ENCODE measurements at regions not wholly inside any gene's neighbourhood (a gene's known extent, or its start where the extent isn't known, plus 50 kb on each side); places are given as distances from the start of the nearest gene placed in this dataset.

- in situ Hi-C loops (cut with MboI; ENCODE audit: low sequenced_read_pairs in 4 of 4) (no loop called here), intact Hi-C loops (cut with DNase I; ENCODE audit: low total_unique reads) (loop anchor here (5.0 kb wide), 1 partner anchor 74 kb away; no protein-coding TSS in a partner anchor)
- Histone ChIP-seq H3K4me3 (no peak overlapping the region), H3K27ac (peak overlapping the region; percentile 12 to 55 (median 43)), H3K4me1 (peaks cover 0 to 6% of the 10 kb centered on the region in 2 donors), H3K36me3 (no peaks in the 10 kb centered on the region), H3K27me3 (no peaks in the 10 kb centered on the region), H3K9me3 (no peaks in the 10 kb centered on the region)
- DNase-seq, result peak in 1 of 2 donors; percentile 29
- peak in 1 of 2 donors; percentile 24 for ATAC-seq
- TF ChIP-seq CTCF (IDR thresholded peaks at IDR 0.05 in 4 of 5, conservative IDR thresholded peaks at IDR 0.05 in 1 of 5) (no peak), POLR2A (IDR thresholded peaks at IDR 0.05) (no peak)
Observed at GRCh38 chr9:75451505-75451904, 363.2 kb downstream of the OSTF1 start.

- intact Hi-C loops (cut with DNase I; ENCODE audit: low total_unique reads) (loop anchor here (5.0 kb wide), 1 partner anchor 75 kb away; no protein-coding TSS in a partner anchor), in situ Hi-C loops (cut with MboI; ENCODE audit: low sequenced_read_pairs in 4 of 4) (no loop called here)
- H3K36me3 ChIP-seq, result no peaks in the 10 kb centered on the region
- H3K27me3 ChIP-seq, result no peaks in the 10 kb centered on the region
- H3K4me3 ChIP-seq, result no peak overlapping the region
- TF ChIP-seq POLR2A (IDR thresholded peaks at IDR 0.05), result no peak
- no peak for TF ChIP-seq CTCF (IDR thresholded peaks at IDR 0.05 in 4 of 5, conservative IDR thresholded peaks at IDR 0.05 in 1 of 5)
- H3K4me1 ChIP-seq, result peaks cover 0 to 9% of the 10 kb centered on the region in 2 donors
- no peaks in the 10 kb centered on the region for H3K9me3 ChIP-seq
- ATAC-seq (peak; percentile 43 to 49), DNase-seq (no peak)
- peak overlapping the region in 3 of 4 donors; percentile 38 to 55 (median 52) for H3K27ac ChIP-seq
Observed at GRCh38 chr9:75452512-75452911, 364.2 kb downstream of the OSTF1 start.

DNA sequence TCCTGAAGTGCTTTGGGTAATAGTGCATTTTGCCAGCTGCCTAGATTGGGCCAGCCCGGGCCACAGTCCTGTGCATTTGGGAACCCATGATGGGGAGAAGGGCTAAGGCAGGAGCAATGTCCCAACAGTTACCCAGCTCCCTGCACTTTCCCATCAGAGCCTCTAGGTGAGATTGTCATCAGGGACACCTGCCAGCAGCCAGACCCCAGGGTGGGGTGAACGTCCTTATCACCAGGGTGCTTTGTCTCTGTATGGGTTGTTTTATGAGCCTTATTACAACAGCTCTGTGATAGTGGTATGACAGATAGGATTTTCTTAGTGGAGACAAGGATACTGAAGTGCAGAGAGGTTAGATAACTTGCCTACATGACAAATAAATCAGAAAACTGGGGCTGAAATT is 365.7 kb downstream of the OSTF1 start:
- Histone ChIP-seq H3K9me3 (no peaks in the 10 kb centered on the region), H3K36me3 (no peaks in the 10 kb centered on the region), H3K4me3 (no peak overlapping the region), H3K4me1 (peaks cover 0 to 9% of the 10 kb centered on the region in 2 donors), H3K27me3 (no peaks in the 10 kb centered on the region), H3K27ac (peak overlapping the region in 3 of 4 donors; percentile 30 to 59 (median 57))
- intact Hi-C loops (cut with DNase I; ENCODE audit: low total_unique reads) (loop anchor here (5.0 kb wide), 1 partner anchor 77 kb away; no protein-coding TSS in a partner anchor), in situ Hi-C loops (cut with MboI; ENCODE audit: low sequenced_read_pairs in 4 of 4) (no loop called here)
- ATAC-seq, result no peak
- no peak for TF ChIP-seq CTCF (IDR thresholded peaks at IDR 0.05 in 4 of 5, conservative IDR thresholded peaks at IDR 0.05 in 1 of 5)
- TF ChIP-seq POLR2A (IDR thresholded peaks at IDR 0.05), result no peak
- no peak for DNase-seq

DNA sequence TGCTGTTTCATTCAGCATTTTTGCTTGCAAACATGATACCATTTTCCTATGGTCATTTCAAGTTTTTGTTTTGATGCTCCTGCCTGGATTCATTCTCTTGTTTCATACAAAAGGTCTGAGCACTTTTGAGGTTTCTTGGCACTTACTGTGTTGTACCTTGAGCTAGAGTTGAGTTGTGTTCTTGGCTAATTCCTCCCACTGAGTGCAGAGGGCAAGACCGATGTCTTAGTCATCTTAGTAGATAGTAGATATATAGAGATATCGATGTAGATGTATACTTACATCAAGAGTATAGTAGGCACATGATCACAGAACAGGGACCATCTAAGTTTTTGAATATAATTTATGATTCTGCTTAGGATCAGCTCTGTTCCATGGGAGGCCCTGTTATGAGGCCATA is 366.6 kb downstream of the OSTF1 start:
- peak overlapping the region; percentile 41 to 59 (median 52) for H3K27ac ChIP-seq
- in situ Hi-C loops (cut with MboI; ENCODE audit: low sequenced_read_pairs in 4 of 4), result no loop called here
- H3K4me3 ChIP-seq, result no peak overlapping the region
- H3K4me1 ChIP-seq, result peaks cover 0 to 9% of the 10 kb centered on the region in 2 donors
- ATAC-seq (no peak), DNase-seq (no peak)
- H3K9me3 ChIP-seq, result no peaks in the 10 kb centered on the region
- intact Hi-C loops (cut with DNase I; ENCODE audit: low total_unique reads), result loop anchor here (5.0 kb wide), 1 partner anchor 78 kb away; no protein-coding TSS in a partner anchor
- no peaks in the 10 kb centered on the region for H3K27me3 ChIP-seq
- TF ChIP-seq POLR2A (IDR thresholded peaks at IDR 0.05) (no peak), CTCF (IDR thresholded peaks at IDR 0.05 in 4 of 5, conservative IDR thresholded peaks at IDR 0.05 in 1 of 5) (no peak)
- no peaks in the 10 kb centered on the region for H3K36me3 ChIP-seq
